OCI-LY7 (cell line): ENCODE measurements at regions not wholly inside any gene's neighbourhood (a gene's known extent, or its start where the extent isn't known, plus 50 kb on each side); places are given as distances from the start of the nearest gene placed in this dataset.

Experiments
- BruUV-seq: library from RNA; stranded (reverse); fragments of 400-500 nt; replicated peaks from 2 replicates; lab custom pipeline; 2021; lab: Mats Ljungman, UMichigan
- CTCF ChIA-PET: fragments of 300-600 bp; sonication (Branson Sonifier 250); formaldehyde crosslinking; loops from one replicate; lab custom pipeline; 2022; ENCODE audit warnings: antibody characterized with exemption; ENCODE audit not compliant: unreplicated experiment; lab: Charles Lee
- POLR2A ChIA-PET: fragments of 300-600 bp; sonication (Branson Sonifier 250); formaldehyde crosslinking; loops from one replicate; lab custom pipeline; 2022; ENCODE audit warnings: antibody characterized with exemption; lab: Charles Lee
- DNase-seq: peaks from one replicate; pipeline ENCODE4 v3.0.0-alpha.2; 2015; ENCODE audit warnings: low spot score
- H2AFZ ChIP-seq: fragments of 200-600 bp; sonication (generic), shearing (Covaris generic); 2 replicates; pipeline ENCODE4 v1.6.1; 2014; ENCODE audit warnings: mild to moderate bottlenecking, antibody characterized with exemption, low read length, moderate library complexity
- H3K27ac ChIP-seq: fragments of 200-600 bp; sonication (generic); 2 replicates; pipeline ENCODE4 v1.5.1; 2014; ENCODE audit warnings: mixed run types, low read depth, mild to moderate bottlenecking, moderate library complexity, low read length, inconsistent platforms; ENCODE audit not compliant: poor library complexity, severe bottlenecking
- H3K36me3 ChIP-seq: fragments of 200-600 bp; sonication (generic); 2 replicates; pipeline ENCODE4 v1.6.1; 2014; ENCODE audit warnings: mild to moderate bottlenecking, antibody characterized with exemption, low read length, moderate library complexity, mixed read lengths; ENCODE audit not compliant: insufficient read depth
- H3K4me1 ChIP-seq: fragments of 200-600 bp; sonication (generic); 2 replicates; pipeline ENCODE4 v1.5.1; 2014; ENCODE audit warnings: mild to moderate bottlenecking, low read length; ENCODE audit not compliant: insufficient read depth, poor library complexity, severe bottlenecking
- H3K4me2 ChIP-seq: fragments of 200-600 bp; sonication (generic); 2 replicates; pipeline ENCODE4 v1.6.1; 2014; ENCODE audit warnings: mild to moderate bottlenecking, low read length
- H3K4me3 ChIP-seq: fragments of 200-600 bp; sonication (generic); 2 replicates; pipeline ENCODE4 v1.5.1; 2014; ENCODE audit warnings: mild to moderate bottlenecking, low read depth, low read length; ENCODE audit not compliant: poor library complexity, severe bottlenecking
- H3K79me2 ChIP-seq: fragments of 200-600 bp; sonication (generic); 2 replicates; pipeline ENCODE4 v1.6.1; 2016; ENCODE audit warnings: low read depth, mild to moderate bottlenecking, low read length, moderate library complexity, mixed read lengths; ENCODE audit not compliant: insufficient read depth
- H3K9me2 ChIP-seq: fragments of 200-600 bp; sonication (generic); 2 replicates; pipeline ENCODE4 v1.6.1; 2016; ENCODE audit warnings: mild to moderate bottlenecking, low read length, mixed read lengths; ENCODE audit not compliant: insufficient read depth
- H3K9me3 ChIP-seq: fragments of 200-600 bp; sonication (generic); 2 replicates; pipeline ENCODE4 v1.6.1; 2014; ENCODE audit warnings: mild to moderate bottlenecking, mixed run types, low read length, mixed read lengths
- H4K20me1 ChIP-seq: fragments of 200-600 bp; sonication (generic); 2 replicates; pipeline ENCODE4 v1.6.1; 2014; ENCODE audit warnings: mild to moderate bottlenecking, antibody characterized with exemption, low read length, moderate library complexity, mixed read lengths; ENCODE audit not compliant: insufficient read depth
- EZH2phosphoT487 ChIP-seq: fragments of 200-600 bp; sonication (generic); IDR thresholded peaks from 2 replicates; pipeline ENCODE4 v1.6.1; 2018; ENCODE audit warnings: low read depth, borderline replicate concordance, mild to moderate bottlenecking, mixed run types, antibody characterized with exemption, low read length, moderate library complexity, mixed read lengths
- intact Hi-C: fragments of 100-400 bp; cut with micrococcal nuclease; formaldehyde crosslinking; loops from one replicate; pipeline ENCODE4 v1.10.0; 2022; ENCODE audit not compliant: unreplicated experiment
- TF ChIP-seq, protein P1 (sequence below): fragments of 200-600 bp; sonication (generic); conservative IDR thresholded peaks from 2 replicates; pipeline ENCODE4 v1.5.1; 2014; ENCODE audit warnings: mild to moderate bottlenecking, antibody characterized with exemption, low read length, moderate library complexity, mixed read lengths

GRCh38 chr1:18057623-18058022 is 50.0 kb upstream of the IGSF21 start:
- CTCF ChIA-PET = no interaction called here

More at GRCh38 chr1:18057623-18058022, 50.0 kb upstream of the IGSF21 start:
- no peaks in the 10 kb centered on the region for H3K9me2 ChIP-seq
- H3K36me3 ChIP-seq = no peaks in the 10 kb centered on the region
- H3K9me3 ChIP-seq = no peaks in the 10 kb centered on the region
- H3K4me2 ChIP-seq = no peak overlapping the region
- no TSS peak for BruUV-seq
- no peak overlapping the region for H2AFZ ChIP-seq
- no peak overlapping the region for H3K4me3 ChIP-seq
- intact Hi-C loops = no loop called here
- no peaks in the 10 kb centered on the region for H3K4me1 ChIP-seq
- H3K79me2 ChIP-seq = no peaks in the 10 kb centered on the region
- DNase-seq = no peak
- H4K20me1 ChIP-seq = no peaks in the 10 kb centered on the region
- POLR2A ChIA-PET = interaction anchor here (0.5 kb wide), 1 partner anchor 116 kb away, joined by 3 read pairs; no protein-coding TSS in a partner anchor
- H3K27ac ChIP-seq = no peak overlapping the region
- TF ChIP-seq, protein P1, sequence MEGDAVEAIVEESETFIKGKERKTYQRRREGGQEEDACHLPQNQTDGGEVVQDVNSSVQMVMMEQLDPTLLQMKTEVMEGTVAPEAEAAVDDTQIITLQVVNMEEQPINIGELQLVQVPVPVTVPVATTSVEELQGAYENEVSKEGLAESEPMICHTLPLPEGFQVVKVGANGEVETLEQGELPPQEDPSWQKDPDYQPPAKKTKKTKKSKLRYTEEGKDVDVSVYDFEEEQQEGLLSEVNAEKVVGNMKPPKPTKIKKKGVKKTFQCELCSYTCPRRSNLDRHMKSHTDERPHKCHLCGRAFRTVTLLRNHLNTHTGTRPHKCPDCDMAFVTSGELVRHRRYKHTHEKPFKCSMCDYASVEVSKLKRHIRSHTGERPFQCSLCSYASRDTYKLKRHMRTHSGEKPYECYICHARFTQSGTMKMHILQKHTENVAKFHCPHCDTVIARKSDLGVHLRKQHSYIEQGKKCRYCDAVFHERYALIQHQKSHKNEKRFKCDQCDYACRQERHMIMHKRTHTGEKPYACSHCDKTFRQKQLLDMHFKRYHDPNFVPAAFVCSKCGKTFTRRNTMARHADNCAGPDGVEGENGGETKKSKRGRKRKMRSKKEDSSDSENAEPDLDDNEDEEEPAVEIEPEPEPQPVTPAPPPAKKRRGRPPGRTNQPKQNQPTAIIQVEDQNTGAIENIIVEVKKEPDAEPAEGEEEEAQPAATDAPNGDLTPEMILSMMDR = no peak
- no peak for TF ChIP-seq EZH2phosphoT487
